A549 (cell line): ENCODE measurements at regions not wholly inside any gene's neighbourhood (a gene's known extent, or its start where the extent isn't known, plus 50 kb on each side); places are given as distances from the start of the nearest gene placed in this dataset.

Experiments used
- CTCF ChIP-seq: fragments of >200 bp; sonication (Bioruptor Twin); formaldehyde crosslinking; IDR thresholded peaks from 3 replicates; pipeline ENCODE4 v1.5.1; 2016
- PBX3 ChIP-seq: IDR thresholded peaks from 2 replicates; pipeline ENCODE4 v1.6.1; 2012

GRCh38 chr4:14404730-14405129, 597.6 kb upstream of the CPEB2 start:
- TF ChIP-seq PBX3 (no peak), CTCF (no peak)
